ENCODE measurements at regions not wholly inside any gene's neighbourhood (a gene's known extent, or its start where the extent isn't known, plus 50 kb on each side); places are given as distances from the start of the nearest gene placed in this dataset.

DNA sequence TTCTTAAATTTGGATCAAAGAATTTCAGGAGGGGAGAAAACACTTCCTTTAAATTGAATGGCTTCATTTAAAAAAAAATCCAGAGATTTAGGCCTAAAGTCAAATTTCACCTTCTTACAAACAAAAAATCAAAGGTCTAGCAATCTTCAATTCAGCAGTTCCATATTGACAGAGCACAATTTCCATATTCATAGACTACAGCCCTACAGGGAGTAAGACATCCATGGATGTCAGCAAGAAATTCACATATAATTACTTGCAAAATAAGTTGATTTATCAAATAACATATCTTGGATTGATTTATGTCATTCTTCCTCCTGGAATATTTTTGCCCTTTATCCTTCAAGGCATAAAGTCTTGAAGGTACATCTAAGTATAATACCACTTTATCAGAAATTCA, 103.4 kb downstream of the CNTN3 start:
- FAIRE-seq = no peak
- no peak for DNase-seq (ENCODE audit: extremely low spot score, insufficient read length, low read depth)

DNA sequence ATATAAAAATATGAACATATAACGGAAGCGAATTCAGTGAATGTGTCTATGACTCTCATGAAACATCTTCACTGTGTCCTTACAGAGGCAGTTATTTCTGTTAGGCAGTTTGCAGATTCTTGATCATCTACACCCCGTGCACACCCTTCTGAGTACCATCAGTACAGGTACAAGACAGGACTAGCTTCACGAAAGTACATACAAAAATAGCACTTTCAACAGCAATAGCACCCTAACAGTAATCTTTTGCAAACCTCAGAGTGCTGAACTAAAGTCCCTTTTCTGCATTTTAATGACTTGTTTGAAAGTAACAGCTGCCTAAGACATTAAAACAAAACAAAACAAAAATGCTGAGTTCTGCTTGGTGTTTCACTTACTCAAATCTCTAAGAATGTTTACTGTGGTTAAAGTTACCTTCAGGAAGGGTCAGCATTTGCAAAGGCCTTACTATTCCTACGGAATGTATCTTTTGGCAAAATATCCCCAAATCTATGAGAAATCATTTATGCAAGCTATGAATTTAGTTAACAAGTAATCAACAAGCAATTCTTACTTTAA, 104.1 kb downstream of the CNTN3 start:
- no peak for FAIRE-seq
- DNase-seq (ENCODE audit: extremely low spot score, insufficient read length, low read depth) = no peak

DNA sequence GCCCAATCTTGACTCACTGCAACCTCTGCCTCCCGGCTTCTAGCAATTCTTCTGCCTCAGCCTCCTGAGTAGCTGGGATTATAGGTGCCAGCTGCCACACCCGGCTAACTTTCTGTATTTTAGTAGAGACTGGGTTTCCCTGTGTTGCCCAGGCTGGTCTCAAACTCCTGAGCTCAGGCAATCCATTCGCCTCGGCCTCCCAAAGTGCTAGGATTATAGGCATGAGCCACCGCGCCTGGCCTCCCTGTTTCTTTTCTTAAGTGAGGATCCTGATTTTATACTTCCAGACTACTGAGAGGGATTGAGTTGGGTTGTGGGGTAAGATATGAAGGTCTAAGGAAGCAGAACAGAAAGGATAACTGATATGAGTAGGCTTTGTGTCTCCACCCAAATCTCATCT, 106.8 kb downstream of the CNTN3 start:
- DNase-seq (ENCODE audit: extremely low spot score, insufficient read length, low read depth) (no peak), FAIRE-seq (no peak)

DNA sequence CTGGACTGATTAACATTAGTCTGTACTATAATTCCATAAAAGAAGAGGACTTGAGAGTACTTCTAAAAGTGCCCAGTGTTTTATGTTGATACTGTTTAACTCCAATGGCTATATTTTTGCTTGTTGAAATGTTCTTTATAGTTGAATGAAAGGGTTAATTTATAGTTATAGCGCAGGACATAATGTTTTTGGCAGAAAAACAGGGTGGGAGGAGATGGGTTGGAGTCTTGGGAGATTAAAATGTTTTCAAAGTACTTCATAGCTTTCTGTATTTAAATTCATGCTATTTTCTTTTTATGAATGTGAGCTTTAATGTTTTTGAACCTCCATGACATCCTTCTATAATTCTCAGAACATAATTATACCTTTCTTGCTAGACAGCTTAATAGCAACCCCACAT, 108.2 kb downstream of the CNTN3 start:
- no peak for DNase-seq (ENCODE audit: extremely low spot score, insufficient read length, low read depth)
- no peak for FAIRE-seq

DNA sequence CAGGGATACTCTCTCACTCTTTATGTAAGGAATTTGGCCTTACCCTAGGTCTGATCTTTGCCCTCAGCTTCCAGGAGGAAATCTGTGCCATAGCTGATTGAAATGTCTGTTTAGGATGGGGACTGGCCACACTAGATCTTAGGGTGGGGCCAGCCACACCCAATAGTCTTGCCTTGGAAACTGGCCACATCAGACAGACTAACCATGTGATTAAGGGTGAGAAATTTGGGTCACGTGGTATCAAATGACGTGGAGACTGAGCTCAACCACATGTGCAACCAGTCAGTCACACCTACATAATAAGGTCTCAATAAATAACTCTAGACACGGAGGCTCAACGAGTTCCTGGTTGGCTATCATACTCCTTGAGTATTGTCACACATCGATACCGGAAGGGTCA, 113.5 kb downstream of the CNTN3 start:
- no peak for FAIRE-seq

DNA sequence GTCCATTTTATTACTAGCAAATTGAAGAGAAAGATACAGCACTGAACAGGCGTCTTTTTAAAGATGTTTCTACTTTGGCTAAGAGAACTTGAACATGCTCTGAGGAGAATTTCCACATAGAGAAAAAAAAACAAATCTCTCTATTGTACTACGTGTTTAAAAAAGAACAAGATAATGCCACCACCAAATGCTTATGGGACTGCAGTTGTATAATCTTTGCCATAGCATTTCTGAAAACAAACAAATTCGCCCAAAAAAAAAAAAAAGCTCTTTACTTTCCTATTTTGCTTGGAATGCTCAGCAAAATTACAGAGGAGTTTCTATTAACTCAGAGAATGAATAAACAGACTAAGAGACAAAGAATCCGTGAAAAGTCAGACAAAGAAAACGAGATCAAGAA, 114.2 kb downstream of the CNTN3 start:
- no peak for FAIRE-seq
- DNase-seq (ENCODE audit: extremely low spot score, insufficient read length, low read depth) = no peak

More for the DNA sequence above, 113.5 kb downstream of the CNTN3 start:
- no peak for DNase-seq (ENCODE audit: extremely low spot score, insufficient read length, low read depth)

DNA sequence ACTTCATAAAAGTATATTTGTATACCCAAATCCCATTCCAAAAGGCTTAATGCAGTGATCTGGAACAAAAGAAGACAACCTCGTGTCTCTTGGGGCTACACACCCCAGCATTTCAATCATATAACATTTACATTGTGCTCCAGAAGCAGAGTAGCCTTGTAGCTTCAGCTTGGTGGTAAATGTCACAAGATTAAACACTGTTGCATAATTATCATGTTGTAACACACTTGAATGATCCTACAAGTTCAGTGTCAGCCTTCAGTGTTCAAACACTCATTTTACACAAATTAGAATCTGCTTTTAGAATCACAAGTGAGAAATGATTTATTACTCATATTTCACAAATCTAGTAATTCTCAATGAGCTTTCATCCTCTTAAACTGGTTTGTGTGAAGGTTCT, 122.6 kb downstream of the CNTN3 start:
- FAIRE-seq (no peak), DNase-seq (ENCODE audit: extremely low spot score, insufficient read length, low read depth) (no peak)

DNA sequence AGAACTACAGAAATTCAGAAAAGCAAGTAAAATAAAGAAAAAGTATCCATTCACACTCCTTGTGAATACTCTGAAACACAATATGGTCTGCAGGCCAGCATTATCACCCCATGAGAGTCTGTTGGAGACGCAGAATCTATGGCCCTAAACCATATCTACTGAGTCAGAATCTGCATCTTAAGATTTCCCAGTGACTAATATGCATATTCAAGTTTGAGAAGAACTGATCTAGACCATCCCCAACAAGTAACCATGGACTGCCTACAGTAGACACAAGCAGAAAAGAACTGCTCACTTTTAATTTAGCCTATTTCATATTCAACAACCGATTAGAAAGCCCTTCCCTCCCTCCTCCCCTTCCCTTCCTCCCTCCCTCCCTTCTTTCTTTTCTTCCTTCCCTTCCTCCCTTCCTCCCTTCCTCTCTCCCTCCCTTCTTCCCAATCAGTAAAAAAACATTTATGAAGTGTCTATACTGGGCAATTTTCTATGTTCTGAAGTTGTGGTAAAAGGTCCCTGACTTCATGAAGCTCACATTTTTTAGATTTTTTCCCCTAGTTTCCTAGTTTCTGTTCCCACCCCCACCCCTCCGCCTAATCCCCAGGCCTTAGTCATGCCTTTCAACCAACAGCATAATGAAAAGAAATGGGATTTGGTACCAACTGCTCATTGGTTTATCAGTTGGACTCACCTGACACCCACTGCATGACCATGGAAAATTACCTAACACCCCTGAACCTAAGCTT, 125.2 kb downstream of the CNTN3 start:
- FAIRE-seq (no peak), DNase-seq (ENCODE audit: extremely low spot score, insufficient read length, low read depth) (no peak)

DNA sequence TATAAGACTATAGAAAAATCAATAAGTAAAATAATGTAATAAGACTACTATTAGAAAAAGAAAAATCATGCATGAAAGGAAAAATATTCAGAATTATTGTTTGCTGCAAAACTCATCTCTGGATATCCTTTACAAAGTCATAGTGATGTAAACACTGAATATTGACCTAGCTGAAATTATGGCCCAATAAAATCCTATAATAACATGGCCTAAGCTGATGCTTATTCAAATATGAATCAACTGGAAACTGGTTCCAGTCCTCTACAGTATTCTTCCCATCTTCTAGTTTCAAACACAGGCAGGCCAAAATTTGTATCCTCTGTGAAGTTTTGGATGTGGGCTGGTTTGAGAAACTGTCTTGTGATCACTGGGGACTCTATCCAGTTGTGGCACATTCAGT, 134.5 kb downstream of the CNTN3 start:
- DNase-seq (ENCODE audit: extremely low spot score, insufficient read length, low read depth) (no peak), FAIRE-seq (no peak)

DNA sequence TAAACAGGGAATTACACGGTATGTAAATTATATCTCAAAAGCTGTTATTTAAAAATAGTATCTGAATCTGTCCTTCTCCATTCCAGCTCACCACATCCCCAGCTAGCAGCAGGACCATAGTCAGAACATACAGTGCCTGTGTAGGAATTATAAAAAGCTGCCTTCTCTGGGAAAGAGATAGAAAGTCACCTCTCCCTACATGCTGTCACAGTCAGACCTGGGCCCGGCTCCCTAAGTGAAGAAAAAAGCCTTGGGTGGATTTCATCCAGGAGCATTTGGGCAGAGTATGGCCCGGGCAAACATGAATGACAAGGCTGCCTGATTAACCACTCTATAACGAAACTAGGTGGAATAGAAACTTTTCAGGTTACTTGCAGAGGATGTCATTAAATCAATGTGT, 144.1 kb downstream of the CNTN3 start:
- FAIRE-seq (no peak), DNase-seq (ENCODE audit: extremely low spot score, insufficient read length, low read depth) (no peak)

DNA sequence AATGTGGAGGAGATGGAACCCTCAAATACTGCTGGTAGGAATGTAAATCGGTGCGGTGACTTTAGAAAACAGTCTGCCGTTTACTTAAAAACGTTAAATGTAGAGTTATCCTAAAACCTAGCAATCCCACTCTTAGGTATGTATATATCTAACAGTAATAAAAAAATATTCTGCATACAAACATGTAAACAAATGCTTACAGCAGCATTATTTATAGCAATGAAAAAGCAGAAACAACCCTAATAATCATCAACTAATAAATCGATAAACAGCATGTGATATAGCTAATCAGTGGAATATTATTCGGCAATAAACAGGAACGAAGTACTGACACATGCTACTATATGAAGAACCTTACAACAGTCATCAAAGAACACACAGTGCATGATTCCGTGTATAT, 144.7 kb downstream of the CNTN3 start:
- FAIRE-seq (no peak), DNase-seq (ENCODE audit: extremely low spot score, insufficient read length, low read depth) (no peak)

DNA sequence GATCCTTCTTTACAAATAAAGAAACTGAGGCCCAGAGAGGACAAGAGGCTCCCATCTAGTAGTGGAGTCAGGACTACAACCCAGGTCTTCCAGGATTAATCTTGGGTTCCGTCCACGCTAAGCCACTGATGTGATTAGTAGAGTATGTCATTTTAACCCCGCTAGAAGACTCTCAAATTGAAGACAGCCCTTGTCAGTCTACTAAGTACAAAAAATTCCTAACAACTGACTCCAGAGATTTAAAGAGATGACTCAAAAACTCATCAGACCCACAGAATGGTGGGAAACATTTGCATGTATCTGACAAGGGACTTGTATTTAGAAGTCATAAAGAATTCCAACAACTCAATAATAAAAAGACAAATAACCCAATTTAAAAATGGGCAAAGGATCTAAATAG, 145.3 kb downstream of the CNTN3 start:
- no peak for FAIRE-seq

DNA sequence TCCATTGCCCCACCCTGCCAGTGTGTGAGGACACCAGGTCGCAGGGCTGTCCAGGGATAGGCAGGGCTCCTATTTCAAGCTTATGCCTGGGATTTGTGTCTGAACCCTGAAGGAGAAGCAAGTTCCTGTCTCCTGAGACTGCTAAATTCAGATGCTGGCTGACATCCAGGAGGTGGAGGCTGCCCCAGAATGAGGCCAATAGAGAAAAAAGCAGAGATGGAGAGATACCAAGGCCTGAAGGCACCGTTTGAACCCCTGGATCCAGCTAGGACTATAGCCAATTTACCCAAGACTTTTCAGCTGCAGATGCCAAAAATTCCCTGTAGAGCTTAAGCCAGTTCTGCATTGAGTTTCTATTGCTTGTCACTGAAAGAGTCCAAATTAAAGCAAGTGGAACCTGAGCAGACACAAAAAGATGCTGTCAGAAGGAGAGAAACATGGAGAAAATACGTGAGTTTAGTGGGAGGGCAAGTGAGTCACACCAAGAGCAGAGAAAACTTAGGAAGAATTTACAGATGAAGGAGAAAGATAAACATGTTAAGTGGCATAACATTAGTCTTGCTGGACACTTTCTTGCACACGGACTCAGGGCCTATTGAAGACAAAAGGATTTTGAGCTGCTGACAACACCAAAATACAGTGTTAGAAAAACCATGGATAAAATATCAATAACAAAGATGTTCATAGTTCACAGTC, 148.6 kb downstream of the CNTN3 start:
- DNase-seq (ENCODE audit: extremely low spot score, insufficient read length, low read depth) = no peak
- no peak for FAIRE-seq

More for the DNA sequence above, 145.3 kb downstream of the CNTN3 start:
- DNase-seq (ENCODE audit: extremely low spot score, insufficient read length, low read depth) = no peak

DNA sequence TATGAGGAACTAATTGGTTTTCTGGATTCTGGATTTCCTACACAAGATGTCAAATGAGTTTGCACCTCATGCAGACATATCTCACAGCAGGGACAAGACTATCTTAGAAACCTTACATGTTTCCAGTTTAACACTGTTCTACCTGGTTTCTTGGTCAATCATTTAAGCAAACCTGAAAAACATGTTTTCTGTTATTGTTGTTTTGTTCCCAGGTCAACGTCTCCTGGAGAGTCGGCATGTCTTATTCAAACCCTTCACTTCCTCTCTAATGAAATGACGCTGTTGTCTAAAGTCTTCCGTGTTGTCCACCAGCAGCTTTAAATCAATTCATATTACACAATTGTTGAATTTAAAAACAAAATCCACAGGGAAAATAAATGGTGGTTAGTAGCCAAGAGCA, 150.9 kb downstream of the CNTN3 start:
- no peak for FAIRE-seq
- no peak for DNase-seq (ENCODE audit: extremely low spot score, insufficient read length, low read depth)

DNA sequence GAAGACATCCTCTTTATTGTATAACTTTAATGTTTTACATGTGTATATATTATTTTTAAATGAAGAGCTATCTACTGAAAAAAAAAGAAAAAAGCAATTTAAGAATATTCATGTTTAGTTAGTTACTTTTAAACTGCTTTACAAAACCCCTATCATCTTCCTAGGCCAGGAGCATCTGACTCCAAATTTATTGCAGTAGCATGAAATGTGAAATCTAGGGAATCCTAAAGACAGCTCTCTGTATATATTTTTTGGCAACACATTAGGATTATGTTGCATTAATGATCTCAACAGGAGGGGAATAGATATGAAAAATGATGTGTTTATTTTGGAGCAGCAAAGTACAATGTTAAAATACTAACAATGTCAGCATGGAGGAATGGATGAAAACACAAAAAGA, 158.3 kb downstream of the CNTN3 start:
- FAIRE-seq = no peak
- no peak for DNase-seq (ENCODE audit: extremely low spot score, insufficient read length, low read depth)

DNA sequence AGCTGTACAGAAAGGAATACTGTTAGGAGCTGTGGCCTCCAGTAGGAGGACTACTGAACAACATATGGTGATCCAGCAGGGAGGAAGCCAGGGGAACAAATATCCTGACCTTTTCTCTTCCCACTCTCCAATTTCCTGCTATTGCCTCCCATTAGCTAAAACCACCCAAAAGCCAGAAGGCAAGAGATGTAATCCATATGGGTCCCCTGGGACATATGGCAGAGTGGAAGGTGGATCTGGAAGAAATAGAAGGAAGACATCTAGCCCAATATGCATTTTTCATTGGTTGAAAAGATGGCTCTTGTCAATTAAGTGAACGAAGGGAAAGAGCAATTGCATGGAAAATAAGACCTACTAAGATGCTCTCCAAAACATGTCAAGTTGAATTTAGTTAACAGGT, 167.2 kb downstream of the CNTN3 start:
- DNase-seq (ENCODE audit: extremely low spot score, insufficient read length, low read depth) (no peak), FAIRE-seq (no peak)

DNA sequence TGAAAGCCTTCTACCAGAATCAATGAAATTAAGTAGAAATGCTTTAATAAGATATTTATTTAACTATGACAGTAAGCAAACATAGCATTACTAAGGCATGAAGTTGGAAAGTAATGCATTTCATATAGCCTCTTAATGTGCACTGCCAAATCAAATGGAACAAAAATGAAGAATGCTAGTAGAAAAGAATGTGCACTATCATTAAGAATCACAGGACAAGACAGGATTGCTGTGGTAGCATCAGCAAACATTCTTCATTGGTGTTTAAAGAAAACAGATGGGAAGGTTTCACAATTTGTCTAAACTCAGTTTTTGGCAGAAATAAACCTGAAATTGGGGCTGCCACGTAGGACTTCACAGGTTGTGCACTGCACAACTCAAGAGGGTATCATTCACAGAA, 168.9 kb downstream of the CNTN3 start:
- FAIRE-seq (no peak), DNase-seq (ENCODE audit: extremely low spot score, insufficient read length, low read depth) (no peak)

DNA sequence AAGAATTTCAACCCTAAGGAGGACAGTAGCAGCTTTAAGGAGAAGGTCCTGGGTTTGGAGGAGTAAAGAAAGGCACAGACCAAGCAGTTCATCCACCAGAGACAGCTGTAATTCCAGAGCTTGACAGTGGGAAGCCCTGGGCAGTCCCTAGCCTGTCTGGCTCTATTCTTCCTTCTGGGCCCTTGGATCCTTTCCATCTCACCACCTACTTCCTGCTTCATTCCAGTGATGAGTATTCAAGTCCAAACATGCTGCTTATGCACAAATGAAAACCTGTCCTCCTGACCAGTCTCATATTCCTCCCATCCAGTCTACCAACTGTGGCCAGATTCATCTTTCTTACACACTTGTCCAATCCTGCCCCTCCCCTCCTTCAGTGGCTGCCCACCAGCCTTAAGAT, 171.4 kb downstream of the CNTN3 start:
- no peak for FAIRE-seq
- DNase-seq (ENCODE audit: extremely low spot score, insufficient read length, low read depth) = no peak

DNA sequence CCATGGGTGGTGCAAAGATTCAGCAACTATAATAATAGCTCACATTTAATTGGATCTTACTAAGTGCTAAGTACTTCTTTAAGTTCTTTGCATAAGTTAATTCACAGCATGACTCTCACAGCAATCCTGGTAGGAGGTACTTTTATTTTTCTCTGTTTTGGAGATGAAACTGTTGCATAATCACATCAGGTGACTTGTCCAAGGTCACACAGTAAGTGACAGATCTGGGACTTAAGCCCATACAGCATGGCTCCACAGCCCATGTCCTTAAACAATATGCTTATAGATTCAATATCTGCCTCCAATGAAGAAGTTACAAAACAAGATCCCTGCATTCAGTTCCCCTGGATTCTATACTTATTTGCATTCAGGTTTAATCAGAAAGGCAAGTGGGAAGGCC, 171.8 kb downstream of the CNTN3 start:
- DNase-seq (ENCODE audit: extremely low spot score, insufficient read length, low read depth) (no peak), FAIRE-seq (no peak)

DNA sequence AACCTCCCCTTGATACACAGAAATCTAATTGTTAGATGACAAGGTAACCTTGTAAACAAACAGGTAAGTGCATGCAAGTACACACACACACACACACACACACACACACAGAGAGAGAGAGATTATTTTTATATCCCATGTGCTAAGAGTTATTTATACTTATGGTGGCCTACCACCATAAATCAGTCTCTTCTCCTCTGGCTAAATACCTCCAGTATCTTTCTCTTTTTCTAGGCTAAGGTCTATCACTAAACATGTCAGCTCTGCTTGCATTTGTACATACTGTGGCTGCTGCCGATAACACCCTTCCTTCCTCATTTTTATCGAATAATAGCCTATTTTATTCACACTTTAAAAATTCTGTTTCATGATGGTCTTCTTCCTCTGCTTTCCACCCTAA, 172.4 kb downstream of the CNTN3 start:
- no peak for DNase-seq (ENCODE audit: extremely low spot score, insufficient read length, low read depth)
- no peak for FAIRE-seq

DNA sequence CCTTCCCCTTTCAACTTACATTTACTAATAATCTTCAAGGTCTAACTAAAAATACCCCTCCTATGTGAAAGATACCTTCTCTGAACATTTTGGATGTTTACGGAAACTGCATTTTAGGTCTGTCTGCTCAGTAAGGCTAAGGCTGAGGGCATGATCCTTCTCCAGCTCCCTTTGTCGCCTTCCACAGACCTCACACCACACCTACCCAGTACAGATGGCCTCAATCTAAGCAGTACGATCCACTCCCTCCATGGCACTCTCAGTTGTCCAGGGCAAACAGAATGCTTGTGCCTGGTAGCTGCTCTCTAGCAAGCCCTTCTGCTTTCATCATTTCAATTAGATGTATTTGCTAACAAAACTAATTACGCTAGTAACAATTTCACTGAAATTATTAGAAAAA, 178.3 kb downstream of the CNTN3 start:
- DNase-seq (ENCODE audit: extremely low spot score, insufficient read length, low read depth) (no peak), FAIRE-seq (no peak)

DNA sequence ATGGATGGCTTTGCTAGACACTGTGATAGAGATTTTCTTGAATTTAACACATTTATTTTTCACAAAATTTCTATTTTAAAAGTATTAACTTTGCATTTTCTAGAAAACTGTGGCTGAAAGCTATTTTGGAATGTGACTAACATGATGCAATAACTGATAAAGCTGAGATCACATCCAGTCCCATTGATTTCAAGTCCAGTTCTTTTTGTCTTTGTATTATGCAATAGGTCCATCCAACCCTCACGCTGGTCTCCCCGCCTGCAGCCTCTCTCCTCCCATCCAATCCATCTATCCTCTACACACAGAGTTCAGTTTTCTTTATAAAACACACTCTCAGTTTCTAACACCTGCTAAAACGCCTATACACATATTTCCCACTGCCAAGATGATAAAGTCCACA, 178.8 kb downstream of the CNTN3 start:
- FAIRE-seq = no peak
- no peak for DNase-seq (ENCODE audit: extremely low spot score, insufficient read length, low read depth)
